ENCODE measurements at regions not wholly inside any gene's neighbourhood (a gene's known extent, or its start where the extent isn't known, plus 50 kb on each side); places are given as distances from the start of the nearest gene placed in this dataset.

DNA sequence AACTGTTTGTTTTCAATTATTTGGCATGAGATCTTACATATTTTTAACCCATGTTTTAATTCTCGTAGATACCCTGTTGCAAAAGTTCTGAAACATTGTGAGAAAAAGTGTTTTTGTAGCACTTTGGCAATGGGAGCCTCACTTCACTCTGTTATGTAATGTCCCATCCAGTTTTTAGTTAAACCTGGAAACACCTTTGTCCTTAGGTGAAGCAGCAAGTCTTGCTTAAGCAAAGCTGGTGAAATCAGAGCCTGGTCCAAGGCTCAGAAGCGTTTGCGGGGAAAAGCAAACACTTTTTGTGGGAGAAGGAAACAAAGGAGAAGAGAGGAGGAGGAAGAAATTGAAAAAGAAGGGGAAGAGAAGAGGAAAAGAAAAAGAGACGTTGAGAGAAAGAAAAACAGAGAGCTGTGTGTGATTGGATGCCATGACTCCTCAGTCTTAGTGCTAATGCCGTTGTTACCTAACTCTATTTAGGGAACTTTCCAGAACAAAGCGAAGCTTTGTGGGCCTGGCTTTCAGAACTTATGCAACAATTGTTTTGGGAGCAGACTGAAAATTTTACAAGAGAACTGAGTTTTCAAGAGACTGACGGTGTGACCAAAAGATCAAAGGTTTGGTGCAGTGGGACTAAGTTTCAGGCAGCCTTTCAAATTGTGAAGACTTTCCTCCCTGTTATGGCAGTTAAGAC, 93.1 kb downstream of the NTMT2 start:
- TF ChIP-seq CTCF (IDR thresholded peaks at IDR 0.05) = no peak
- no peak for TF ChIP-seq POLR2A (IDR thresholded peaks at IDR 0.05)

Data from Peyer's patch (tissue), 4 donors.